SJCRH30 (cell line): ENCODE measurements at regions not wholly inside any gene's neighbourhood (a gene's known extent, or its start where the extent isn't known, plus 50 kb on each side); places are given as distances from the start of the nearest gene placed in this dataset.
A peak's percentile ranks its signal among the peaks of the same experiment; 100 is the strongest.

Source experiments
- DNase-seq, 2 experiments: peaks; one replicate each; pipeline ENCODE4 v3.0.0-alpha.2; 2015 to 2020
- H3K27ac ChIP-seq: fragments of 250-450 bp; sonication (Bioruptor Pico); 2 replicates; pipeline ENCODE4 v1.5.1; 2020; ENCODE audit warnings: mild to moderate bottlenecking, moderate library complexity
- H3K27me3 ChIP-seq: fragments of 250-450 bp; sonication (Bioruptor Pico); 2 replicates; pipeline ENCODE4 v1.5.1; 2020; ENCODE audit warnings: mild to moderate bottlenecking, moderate library complexity
- H3K36me3 ChIP-seq: fragments of 250-450 bp; sonication (Bioruptor Pico); 2 replicates; pipeline ENCODE4 v1.5.1; 2020; ENCODE audit warnings: mild to moderate bottlenecking, moderate library complexity
- H3K4me1 ChIP-seq: fragments of 250-450 bp; sonication (Bioruptor Pico); 2 replicates; pipeline ENCODE4 v1.5.1; 2020; ENCODE audit warnings: mild to moderate bottlenecking, moderate library complexity
- H3K4me3 ChIP-seq: fragments of 250-450 bp; sonication (Bioruptor Pico); 2 replicates; pipeline ENCODE4 v1.5.1; 2020; ENCODE audit warnings: mild to moderate bottlenecking, moderate library complexity
- H3K9me3 ChIP-seq: fragments of 250-450 bp; sonication (Bioruptor Pico); replicated peaks from 2 replicates; pipeline ENCODE4 v1.5.1; 2020; ENCODE audit warnings: mild to moderate bottlenecking, moderate library complexity

- Histone ChIP-seq H3K27ac (peak overlapping the region; percentile 8; the same call in 1 of the 2 replicates), H3K36me3 (no peaks in the 10 kb centered on the region), H3K9me3 (no peaks in the 10 kb centered on the region; the same call in 1 of the 2 replicates), H3K4me1 (peaks cover 20% of the 10 kb centered on the region), H3K27me3 (no peaks in the 10 kb centered on the region), H3K4me3 (no peak overlapping the region)
- DNase-seq = peak in 1 of 2 experiments; percentile 11
Measured at GRCh38 chr5:93274291-93274690, 306.7 kb downstream of the NR2F1-AS1 start.

- Histone ChIP-seq H3K27me3 (no peaks in the 10 kb centered on the region), H3K9me3 (no peaks in the 10 kb centered on the region; the same call in 1 of the 2 replicates), H3K36me3 (no peaks in the 10 kb centered on the region), H3K4me3 (no peak overlapping the region), H3K4me1 (peaks cover 20% of the 10 kb centered on the region), H3K27ac (no peak overlapping the region; the same call in 1 of the 2 replicates)
- peak in 1 of 2 experiments; percentile 28 for DNase-seq
Measured at GRCh38 chr5:93273176-93273575, 307.8 kb downstream of the NR2F1-AS1 start.

DNA sequence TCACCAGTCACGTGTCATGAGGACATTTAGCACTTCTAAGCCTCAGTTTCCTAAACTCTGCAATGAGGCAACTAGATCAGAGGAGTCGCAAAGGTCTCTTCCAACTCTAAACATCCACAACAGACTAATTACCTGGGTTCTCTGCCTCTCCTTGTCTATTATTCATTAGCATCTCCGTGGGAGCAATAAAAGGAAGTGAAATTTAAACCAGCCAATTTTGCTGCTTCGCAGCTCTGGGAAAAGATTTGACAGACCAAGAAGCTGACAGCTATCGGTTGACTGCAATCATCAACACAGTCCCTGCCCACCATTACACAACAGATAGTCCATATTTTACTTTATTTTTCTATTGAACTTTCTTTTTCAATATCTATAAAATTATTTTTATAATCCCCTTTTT lies 308.9 kb downstream of the NR2F1-AS1 start:
- Histone ChIP-seq H3K4me3 (no peak overlapping the region), H3K9me3 (no peaks in the 10 kb centered on the region; the same call in 1 of the 2 replicates)

DNA sequence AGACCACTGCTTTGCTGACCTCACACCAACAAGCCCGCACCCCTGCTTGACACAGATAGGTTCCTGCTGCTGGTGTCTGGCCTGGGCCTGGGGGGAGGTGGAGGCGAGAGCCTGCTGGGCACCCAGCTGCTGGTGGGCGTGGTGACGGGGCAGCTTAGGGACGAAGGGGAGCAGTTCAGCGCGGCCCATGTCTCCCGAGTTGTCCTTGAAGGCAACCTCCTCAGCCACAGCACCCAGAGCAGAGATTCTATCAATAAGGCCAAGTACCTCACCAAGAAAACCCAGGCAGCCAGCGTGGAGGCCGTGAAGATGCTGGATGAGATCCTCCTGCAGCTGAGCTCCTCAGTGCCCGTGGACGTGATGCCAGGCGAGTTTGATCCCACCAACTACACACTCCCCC lies 313.3 kb downstream of the NR2F1-AS1 start:
- Histone ChIP-seq H3K4me1 (no peaks in the 10 kb centered on the region), H3K9me3 (no peaks in the 10 kb centered on the region; the same call in 1 of the 2 replicates), H3K36me3 (no peaks in the 10 kb centered on the region), H3K27ac (no peak overlapping the region), H3K27me3 (no peaks in the 10 kb centered on the region), H3K4me3 (no peak overlapping the region)
- DNase-seq = no peak

More for the DNA sequence above, 308.9 kb downstream of the NR2F1-AS1 start:
- no peaks in the 10 kb centered on the region for H3K36me3 ChIP-seq
- DNase-seq = no peak
- H3K4me1 ChIP-seq = peaks cover 20% of the 10 kb centered on the region
- no peak overlapping the region for H3K27ac ChIP-seq
- H3K27me3 ChIP-seq = no peaks in the 10 kb centered on the region

DNA sequence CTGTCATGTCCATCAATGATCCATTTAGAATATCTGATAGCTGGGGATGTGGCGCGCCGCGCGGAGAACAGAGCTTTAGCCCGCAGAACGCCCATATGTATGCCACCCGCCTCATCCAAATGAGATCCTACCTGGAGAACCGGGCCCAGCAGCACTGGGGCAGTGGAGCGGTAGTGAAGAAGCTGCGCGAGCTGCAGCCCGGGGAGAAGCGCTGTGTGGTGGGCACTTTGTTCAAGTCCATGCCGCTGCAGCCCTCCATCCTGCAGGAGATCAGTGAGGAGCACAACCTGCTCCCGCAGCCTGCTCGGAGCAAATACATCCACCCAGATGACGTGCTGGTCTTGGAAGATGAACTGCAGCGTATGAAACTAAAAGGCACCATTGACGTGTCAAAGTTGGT lies 313.7 kb downstream of the NR2F1-AS1 start:
- H3K9me3 ChIP-seq = no peaks in the 10 kb centered on the region
- H3K4me3 ChIP-seq = no peak overlapping the region
- H3K36me3 ChIP-seq = no peaks in the 10 kb centered on the region
- H3K27ac ChIP-seq = no peak overlapping the region
- H3K4me1 ChIP-seq = no peaks in the 10 kb centered on the region
- H3K27me3 ChIP-seq = no peaks in the 10 kb centered on the region
- DNase-seq = no peak

DNA sequence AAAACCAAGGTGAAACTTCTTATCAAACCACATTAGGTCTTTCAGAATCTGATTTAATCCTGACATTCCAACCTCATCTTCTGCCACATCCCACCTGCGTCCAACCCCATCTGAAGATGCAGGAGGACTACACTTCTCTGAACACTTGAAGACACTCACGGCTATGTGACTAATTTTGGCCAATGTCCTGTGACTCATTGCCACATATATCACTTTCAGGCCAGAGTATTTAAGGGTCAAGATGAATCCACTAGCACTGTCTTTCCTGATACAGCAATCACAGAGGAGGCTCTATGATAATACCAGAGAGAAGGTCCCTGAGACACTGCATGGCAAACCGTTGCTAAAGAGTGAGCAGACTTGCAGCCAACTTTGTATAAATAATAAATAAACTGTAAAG lies 323.4 kb downstream of the NR2F1-AS1 start:
- DNase-seq = no peak

DNA sequence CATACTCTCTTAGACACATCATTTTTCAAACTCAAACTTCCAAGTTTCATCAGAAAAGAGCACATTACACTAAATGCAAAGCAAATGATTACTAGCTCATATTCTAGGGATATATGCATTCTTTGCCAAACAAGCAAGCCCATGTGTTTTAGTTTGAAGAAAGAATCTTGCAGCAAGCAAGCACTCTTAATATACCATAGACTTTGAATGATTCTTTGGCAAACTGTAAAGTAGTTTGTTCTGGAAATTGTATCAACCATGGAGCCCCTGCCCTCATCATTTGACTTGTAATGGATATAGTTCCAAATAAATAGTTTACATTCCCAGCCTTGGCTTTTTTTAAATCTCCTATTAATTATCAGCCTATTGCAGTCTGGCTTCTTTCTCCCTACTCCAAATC lies 325.2 kb downstream of the NR2F1-AS1 start:
- Histone ChIP-seq H3K27ac (no peak overlapping the region), H3K4me1 (peaks cover 1% of the 10 kb centered on the region; the same call in 1 of the 2 replicates), H3K27me3 (no peaks in the 10 kb centered on the region), H3K9me3 (no peaks in the 10 kb centered on the region), H3K4me3 (no peak overlapping the region), H3K36me3 (no peaks in the 10 kb centered on the region)
- no peak for DNase-seq

More for the DNA sequence above, 323.4 kb downstream of the NR2F1-AS1 start:
- no peaks in the 10 kb centered on the region for H3K36me3 ChIP-seq
- no peaks in the 10 kb centered on the region for H3K9me3 ChIP-seq
- H3K27me3 ChIP-seq = no peaks in the 10 kb centered on the region
- H3K4me3 ChIP-seq = no peak overlapping the region
- no peaks in the 10 kb centered on the region for H3K4me1 ChIP-seq
- no peak overlapping the region for H3K27ac ChIP-seq

- H3K4me1 ChIP-seq = peaks cover 7% of the 10 kb centered on the region; the same call in 1 of the 2 replicates
- no peaks in the 10 kb centered on the region for H3K9me3 ChIP-seq
- H3K27me3 ChIP-seq = no peaks in the 10 kb centered on the region
- no peak overlapping the region for H3K4me3 ChIP-seq
- peak in 1 of 2 experiments; percentile 11 for DNase-seq
- H3K36me3 ChIP-seq = no peaks in the 10 kb centered on the region
- no peak overlapping the region for H3K27ac ChIP-seq
Measured at GRCh38 chr5:93252165-93252564, 328.9 kb downstream of the NR2F1-AS1 start.

- DNase-seq = no peak
- Histone ChIP-seq H3K36me3 (no peaks in the 10 kb centered on the region), H3K4me1 (peaks cover 14% of the 10 kb centered on the region), H3K27me3 (no peaks in the 10 kb centered on the region), H3K27ac (no peak overlapping the region), H3K4me3 (no peak overlapping the region), H3K9me3 (no peaks in the 10 kb centered on the region)
Measured at GRCh38 chr5:93251347-93251746, 329.7 kb downstream of the NR2F1-AS1 start.

GRCh38 chr5:93250424-93250823 lies 330.6 kb downstream of the NR2F1-AS1 start:
- H3K9me3 ChIP-seq = no peaks in the 10 kb centered on the region
- DNase-seq = peak in 1 of 2 experiments; percentile 20
- no peaks in the 10 kb centered on the region for H3K27me3 ChIP-seq
- no peaks in the 10 kb centered on the region for H3K36me3 ChIP-seq
- peak overlapping the region; percentile 56 for H3K4me3 ChIP-seq
- H3K4me1 ChIP-seq = peaks cover 21% of the 10 kb centered on the region
- peak overlapping the region; percentile 78 for H3K27ac ChIP-seq

GRCh38 chr5:93249651-93250289 lies 331.2 kb downstream of the NR2F1-AS1 start:
- H3K27ac ChIP-seq = peak overlapping the region; percentile 78
- H3K36me3 ChIP-seq = no peaks in the 10 kb centered on the region
- H3K9me3 ChIP-seq = no peaks in the 10 kb centered on the region
- H3K27me3 ChIP-seq = no peaks in the 10 kb centered on the region
- H3K4me1 ChIP-seq = peaks cover 21% of the 10 kb centered on the region
- peak; percentile 42 to 61 for DNase-seq
- H3K4me3 ChIP-seq = peak overlapping the region; percentile 56

GRCh38 chr5:93247105-93247504 lies 333.9 kb downstream of the NR2F1-AS1 start:
- no peak overlapping the region for H3K27ac ChIP-seq
- H3K4me3 ChIP-seq = no peak overlapping the region
- H3K9me3 ChIP-seq = no peaks in the 10 kb centered on the region
- peak in 1 of 2 experiments; percentile 7 for DNase-seq
- no peaks in the 10 kb centered on the region for H3K27me3 ChIP-seq
- H3K4me1 ChIP-seq = peaks cover 21% of the 10 kb centered on the region
- H3K36me3 ChIP-seq = no peaks in the 10 kb centered on the region

GRCh38 chr5:93246090-93246855 lies 334.7 kb downstream of the NR2F1-AS1 start:
- Histone ChIP-seq H3K27me3 (no peaks in the 10 kb centered on the region), H3K36me3 (no peaks in the 10 kb centered on the region), H3K4me3 (peak overlapping the region; percentile 11; the same call in 1 of the 2 replicates), H3K27ac (peak overlapping the region; percentile 29; the same call in 1 of the 2 replicates), H3K4me1 (peaks cover 21% of the 10 kb centered on the region), H3K9me3 (no peaks in the 10 kb centered on the region)
- peak; percentile 73 to 80 for DNase-seq

GRCh38 chr5:93245226-93245625 lies 335.8 kb downstream of the NR2F1-AS1 start:
- DNase-seq = no peak
- Histone ChIP-seq H3K27ac (no peak overlapping the region; the same call in 1 of the 2 replicates), H3K4me1 (peaks cover 14% of the 10 kb centered on the region), H3K36me3 (no peaks in the 10 kb centered on the region), H3K27me3 (no peaks in the 10 kb centered on the region), H3K4me3 (no peak overlapping the region), H3K9me3 (no peaks in the 10 kb centered on the region)

GRCh38 chr5:93243481-93243880 lies 337.5 kb downstream of the NR2F1-AS1 start:
- no peak overlapping the region for H3K4me3 ChIP-seq
- H3K27me3 ChIP-seq = no peaks in the 10 kb centered on the region
- DNase-seq = no peak
- H3K9me3 ChIP-seq = no peaks in the 10 kb centered on the region
- no peaks in the 10 kb centered on the region for H3K36me3 ChIP-seq
- peaks cover 14% of the 10 kb centered on the region for H3K4me1 ChIP-seq
- H3K27ac ChIP-seq = no peak overlapping the region
